ENCODE measurements at regions not wholly inside any gene's neighbourhood (a gene's known extent, or its start where the extent isn't known, plus 50 kb on each side); places are given as distances from the start of the nearest gene placed in this dataset.

DNA sequence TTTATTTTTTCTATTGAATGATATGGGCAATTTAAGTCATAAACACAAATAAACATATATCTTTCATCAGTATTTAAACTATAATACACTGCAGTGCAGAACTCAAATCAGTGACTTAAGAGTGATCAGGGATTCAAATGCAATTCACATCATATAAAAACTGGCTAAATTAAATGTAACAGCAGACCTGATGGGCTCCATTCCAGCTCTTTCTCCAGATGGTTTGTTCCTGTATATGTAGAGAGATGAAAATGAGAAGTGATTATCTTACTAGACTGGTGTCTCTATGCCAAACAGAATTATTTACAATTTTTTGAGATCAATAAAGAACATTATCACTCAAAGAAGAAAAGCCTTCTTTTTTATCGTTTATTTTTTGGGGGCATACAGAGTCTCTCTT lies 568.8 kb upstream of the ADARB2 start:
- no peak for TF ChIP-seq CTCF (IDR thresholded peaks at IDR 0.05; ENCODE audit: poor library complexity, severe bottlenecking)
- Histone ChIP-seq H3K27ac (ENCODE audit: poor library complexity, severe bottlenecking) (no peak overlapping the region), H3K4me3 (ENCODE audit: severe bottlenecking) (no peak overlapping the region), H3K4me1 (ENCODE audit: insufficient read depth, poor library complexity, severe bottlenecking) (no peaks in the 10 kb centered on the region), H3K9me3 (ENCODE audit: severe bottlenecking) (no peaks in the 10 kb centered on the region), H3K27me3 (ENCODE audit: insufficient read depth, poor library complexity, severe bottlenecking) (no peaks in the 10 kb centered on the region), H3K36me3 (ENCODE audit: low read depth) (no peaks in the 10 kb centered on the region)
- no peak for ATAC-seq (ENCODE audit: low read depth)
- no peak for DNase-seq (ENCODE audit: low spot score)

- H3K27ac ChIP-seq (ENCODE audit: poor library complexity, severe bottlenecking): no peak overlapping the region
- no peaks in the 10 kb centered on the region for H3K27me3 ChIP-seq (ENCODE audit: insufficient read depth, poor library complexity, severe bottlenecking)
- DNase-seq (ENCODE audit: low spot score) (no peak), ATAC-seq (ENCODE audit: low read depth) (no peak)
- TF ChIP-seq CTCF (IDR thresholded peaks at IDR 0.05; ENCODE audit: poor library complexity, severe bottlenecking): no peak
- H3K4me3 ChIP-seq (ENCODE audit: severe bottlenecking): no peak overlapping the region
- no peaks in the 10 kb centered on the region for H3K36me3 ChIP-seq (ENCODE audit: low read depth)
- no peaks in the 10 kb centered on the region for H3K4me1 ChIP-seq (ENCODE audit: insufficient read depth, poor library complexity, severe bottlenecking)
- no peaks in the 10 kb centered on the region for H3K9me3 ChIP-seq (ENCODE audit: severe bottlenecking)
Observed at GRCh38 chr10:2303169-2303568, 565.8 kb upstream of the ADARB2 start.

GRCh38 chr10:2301227-2301626 lies 563.9 kb upstream of the ADARB2 start:
- Histone ChIP-seq H3K27ac (ENCODE audit: poor library complexity, severe bottlenecking) (no peak overlapping the region), H3K27me3 (ENCODE audit: insufficient read depth, poor library complexity, severe bottlenecking) (no peaks in the 10 kb centered on the region), H3K4me3 (ENCODE audit: severe bottlenecking) (no peak overlapping the region), H3K9me3 (ENCODE audit: severe bottlenecking) (no peaks in the 10 kb centered on the region), H3K36me3 (ENCODE audit: low read depth) (no peaks in the 10 kb centered on the region), H3K4me1 (ENCODE audit: insufficient read depth, poor library complexity, severe bottlenecking) (no peaks in the 10 kb centered on the region)
- DNase-seq (ENCODE audit: low spot score) (no peak), ATAC-seq (ENCODE audit: low read depth) (no peak)
- TF ChIP-seq CTCF (IDR thresholded peaks at IDR 0.05; ENCODE audit: poor library complexity, severe bottlenecking): no peak

GRCh38 chr10:2300231-2300630 lies 562.9 kb upstream of the ADARB2 start:
- TF ChIP-seq CTCF (IDR thresholded peaks at IDR 0.05; ENCODE audit: poor library complexity, severe bottlenecking): no peak

GRCh38 chr10:2296179-2296891 lies 559.0 kb upstream of the ADARB2 start:
- Histone ChIP-seq H3K9me3 (ENCODE audit: severe bottlenecking) (no peaks in the 10 kb centered on the region), H3K36me3 (ENCODE audit: low read depth) (no peaks in the 10 kb centered on the region), H3K4me3 (ENCODE audit: severe bottlenecking) (no peak overlapping the region), H3K27ac (ENCODE audit: poor library complexity, severe bottlenecking) (no peak overlapping the region), H3K27me3 (ENCODE audit: insufficient read depth, poor library complexity, severe bottlenecking) (no peaks in the 10 kb centered on the region), H3K4me1 (ENCODE audit: insufficient read depth, poor library complexity, severe bottlenecking) (no peaks in the 10 kb centered on the region)
- ATAC-seq (ENCODE audit: low read depth) (no peak), DNase-seq (ENCODE audit: low spot score) (no peak)
- TF ChIP-seq CTCF (IDR thresholded peaks at IDR 0.05; ENCODE audit: poor library complexity, severe bottlenecking): no peak

More at GRCh38 chr10:2300231-2300630, 562.9 kb upstream of the ADARB2 start:
- H3K27me3 ChIP-seq (ENCODE audit: insufficient read depth, poor library complexity, severe bottlenecking): no peaks in the 10 kb centered on the region
- H3K9me3 ChIP-seq (ENCODE audit: severe bottlenecking): no peaks in the 10 kb centered on the region
- no peak overlapping the region for H3K27ac ChIP-seq (ENCODE audit: poor library complexity, severe bottlenecking)
- H3K4me1 ChIP-seq (ENCODE audit: insufficient read depth, poor library complexity, severe bottlenecking): no peaks in the 10 kb centered on the region
- H3K4me3 ChIP-seq (ENCODE audit: severe bottlenecking): no peak overlapping the region
- no peak for ATAC-seq (ENCODE audit: low read depth)
- no peaks in the 10 kb centered on the region for H3K36me3 ChIP-seq (ENCODE audit: low read depth)
- DNase-seq (ENCODE audit: low spot score): no peak

Data from RWPE2 (cell line).